PFSK-1 (cell line): ENCODE measurements at regions not wholly inside any gene's neighbourhood (a gene's known extent, or its start where the extent isn't known, plus 50 kb on each side); places are given as distances from the start of the nearest gene placed in this dataset.

Experiments
- FOXP2 ChIP-seq: optimal IDR thresholded peaks from 2 replicates; pipeline ENCODE3; 2011; ENCODE audit warnings: borderline replicate concordance, control low read depth, inconsistent platforms; ENCODE audit not compliant: insufficient read depth; ENCODE audit errors: extremely low read length, extremely low read depth
- POLR2AphosphoS5 ChIP-seq: IDR thresholded peaks from 2 replicates; pipeline ENCODE4 v1.6.1; 2012; ENCODE audit warnings: low read depth, mild to moderate bottlenecking, control low read depth, low read length, moderate library complexity
- SIN3A ChIP-seq: IDR thresholded peaks from 2 replicates; pipeline ENCODE4 v1.6.1; 2012; ENCODE audit warnings: mild to moderate bottlenecking, low read length, moderate library complexity, borderline replicate concordance; ENCODE audit not compliant: insufficient read depth
- TAF1 ChIP-seq: IDR thresholded peaks from 2 replicates; pipeline ENCODE4 v1.6.1; 2012; ENCODE audit warnings: low read length, control low read depth, borderline replicate concordance; ENCODE audit not compliant: insufficient read depth
- TF ChIP-seq, protein P1 (sequence below), 2 experiments: IDR thresholded peaks; 2 replicates each; pipeline versions ENCODE4 v1.6.1 to v1.8.0; 2011 to 2012; ENCODE audit warnings: low read depth in 2 of 2, low read length in 2 of 2, control low read depth in 1 of 2, inconsistent platforms in 1 of 2, mild to moderate bottlenecking in 1 of 2, moderate library complexity in 1 of 2; ENCODE audit not compliant: insufficient read depth in 1 of 2

DNA sequence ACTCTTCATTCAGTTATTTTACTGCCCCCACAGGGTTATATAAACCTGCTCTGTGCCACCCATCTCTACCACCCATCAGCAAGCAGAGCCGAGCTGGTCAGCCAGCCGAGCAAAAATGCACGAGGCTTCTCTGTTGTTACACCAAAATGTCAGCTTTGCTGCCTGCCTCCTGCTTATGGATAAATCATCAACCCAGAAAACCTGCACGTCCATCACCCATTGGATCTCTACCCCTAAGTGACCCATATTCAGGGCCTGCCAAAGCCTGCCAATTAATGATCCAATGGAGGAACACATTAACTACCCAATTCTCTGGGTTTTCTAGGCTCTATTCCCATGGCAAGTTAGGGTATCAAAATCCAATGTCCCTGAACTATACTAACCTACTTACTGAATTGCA lies 365.5 kb upstream of the ACVR2A start:
- no peak for TF ChIP-seq TAF1
- TF ChIP-seq FOXP2: no peak
- TF ChIP-seq POLR2AphosphoS5: no peak
- no peak for TF ChIP-seq SIN3A
- TF ChIP-seq, protein P1, sequence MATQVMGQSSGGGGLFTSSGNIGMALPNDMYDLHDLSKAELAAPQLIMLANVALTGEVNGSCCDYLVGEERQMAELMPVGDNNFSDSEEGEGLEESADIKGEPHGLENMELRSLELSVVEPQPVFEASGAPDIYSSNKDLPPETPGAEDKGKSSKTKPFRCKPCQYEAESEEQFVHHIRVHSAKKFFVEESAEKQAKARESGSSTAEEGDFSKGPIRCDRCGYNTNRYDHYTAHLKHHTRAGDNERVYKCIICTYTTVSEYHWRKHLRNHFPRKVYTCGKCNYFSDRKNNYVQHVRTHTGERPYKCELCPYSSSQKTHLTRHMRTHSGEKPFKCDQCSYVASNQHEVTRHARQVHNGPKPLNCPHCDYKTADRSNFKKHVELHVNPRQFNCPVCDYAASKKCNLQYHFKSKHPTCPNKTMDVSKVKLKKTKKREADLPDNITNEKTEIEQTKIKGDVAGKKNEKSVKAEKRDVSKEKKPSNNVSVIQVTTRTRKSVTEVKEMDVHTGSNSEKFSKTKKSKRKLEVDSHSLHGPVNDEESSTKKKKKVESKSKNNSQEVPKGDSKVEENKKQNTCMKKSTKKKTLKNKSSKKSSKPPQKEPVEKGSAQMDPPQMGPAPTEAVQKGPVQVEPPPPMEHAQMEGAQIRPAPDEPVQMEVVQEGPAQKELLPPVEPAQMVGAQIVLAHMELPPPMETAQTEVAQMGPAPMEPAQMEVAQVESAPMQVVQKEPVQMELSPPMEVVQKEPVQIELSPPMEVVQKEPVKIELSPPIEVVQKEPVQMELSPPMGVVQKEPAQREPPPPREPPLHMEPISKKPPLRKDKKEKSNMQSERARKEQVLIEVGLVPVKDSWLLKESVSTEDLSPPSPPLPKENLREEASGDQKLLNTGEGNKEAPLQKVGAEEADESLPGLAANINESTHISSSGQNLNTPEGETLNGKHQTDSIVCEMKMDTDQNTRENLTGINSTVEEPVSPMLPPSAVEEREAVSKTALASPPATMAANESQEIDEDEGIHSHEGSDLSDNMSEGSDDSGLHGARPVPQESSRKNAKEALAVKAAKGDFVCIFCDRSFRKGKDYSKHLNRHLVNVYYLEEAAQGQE (IDR thresholded peaks at IDR 0.05; ENCODE audit: insufficient read depth in 1 of 2, low read depth in 2 of 2, low read length in 2 of 2): no peak

DNA sequence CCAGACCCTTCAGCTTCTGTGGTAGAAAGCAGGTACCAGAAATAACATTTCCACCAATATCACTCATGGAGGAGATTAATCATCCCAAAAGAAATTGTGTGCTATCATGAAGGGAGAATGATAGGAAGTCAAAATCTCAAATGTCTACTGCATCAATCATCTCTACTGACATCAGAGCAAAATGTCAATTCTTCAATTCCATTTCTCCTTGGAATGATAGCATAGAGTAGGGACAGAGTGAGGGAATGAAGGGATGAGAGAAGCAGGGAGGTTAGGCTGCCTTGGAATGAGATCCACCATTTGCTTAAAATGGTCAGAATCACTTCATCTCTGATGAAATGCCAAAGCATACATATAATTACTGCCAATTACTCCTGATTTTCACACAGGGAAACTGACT lies 371.8 kb upstream of the ACVR2A start:
- TF ChIP-seq TAF1 (no peak), POLR2AphosphoS5 (no peak), FOXP2 (no peak), SIN3A (no peak)
- TF ChIP-seq, protein P1 (IDR thresholded peaks at IDR 0.05; ENCODE audit: insufficient read depth in 1 of 2, low read depth in 2 of 2, low read length in 2 of 2): no peak

DNA sequence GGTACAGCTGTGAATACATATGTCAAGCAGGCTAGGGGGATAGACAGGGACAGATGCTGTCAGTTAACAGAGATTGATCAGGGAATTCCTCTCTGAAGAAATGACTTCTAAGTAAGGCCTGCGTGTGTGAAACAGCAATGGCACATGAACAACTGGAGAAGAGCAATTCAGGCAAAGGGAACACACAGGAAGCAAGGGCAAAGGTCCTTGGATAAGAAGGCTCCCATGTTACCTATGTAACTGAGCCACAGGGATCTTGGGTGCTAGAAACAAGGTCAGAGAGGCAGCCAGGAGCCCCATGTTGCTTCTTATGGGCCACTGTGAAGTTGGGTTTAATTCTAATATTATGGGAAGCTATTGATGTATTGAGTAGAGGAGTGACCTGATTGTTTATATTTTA lies 373.7 kb upstream of the ACVR2A start:
- TF ChIP-seq TAF1: no peak
- no peak for TF ChIP-seq POLR2AphosphoS5
- TF ChIP-seq SIN3A: no peak
- TF ChIP-seq, protein P1 (IDR thresholded peaks at IDR 0.05; ENCODE audit: insufficient read depth in 1 of 2, low read depth in 2 of 2, low read length in 2 of 2): no peak
- no peak for TF ChIP-seq FOXP2

DNA sequence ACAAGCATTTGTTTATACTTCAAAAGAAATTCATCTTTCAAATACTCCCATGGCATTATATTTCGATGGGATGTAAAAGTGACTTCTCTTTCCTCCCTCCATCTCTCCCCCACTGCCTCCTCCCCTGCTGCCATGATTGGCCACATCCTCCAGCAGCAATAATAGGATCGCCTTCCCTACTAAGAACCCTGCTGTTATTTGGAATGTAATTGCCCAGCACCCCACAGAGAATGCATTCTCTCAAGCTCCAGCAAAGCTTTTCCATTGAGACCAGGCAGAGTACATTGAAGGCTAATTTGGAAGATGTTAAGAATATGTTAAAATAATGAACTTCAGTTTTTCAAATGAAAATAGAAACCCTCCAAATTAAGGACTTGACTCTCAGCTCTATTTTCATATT lies 375.4 kb upstream of the ACVR2A start:
- TF ChIP-seq TAF1 (no peak), FOXP2 (no peak), SIN3A (no peak), POLR2AphosphoS5 (no peak)
- TF ChIP-seq, protein P1 (IDR thresholded peaks at IDR 0.05; ENCODE audit: insufficient read depth in 1 of 2, low read depth in 2 of 2, low read length in 2 of 2): no peak

DNA sequence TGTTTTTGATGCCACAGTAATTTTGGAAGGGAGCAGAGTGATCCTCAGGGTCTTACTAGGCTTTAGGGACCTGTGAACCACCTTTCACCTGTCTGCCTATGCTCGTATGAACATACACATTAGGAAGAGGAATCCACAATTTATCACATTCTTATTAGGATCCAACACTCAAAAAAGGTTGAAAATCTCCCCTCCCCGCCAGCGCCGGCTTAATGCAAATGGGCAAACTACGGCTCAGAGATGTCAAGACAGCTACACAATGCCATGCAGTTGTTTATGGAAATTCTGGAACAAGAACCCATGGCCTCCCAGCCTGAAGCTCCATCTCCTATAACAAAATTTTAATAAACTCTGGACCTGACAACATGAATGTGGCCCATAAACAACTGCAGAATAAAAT lies 375.9 kb upstream of the ACVR2A start:
- TF ChIP-seq TAF1: no peak
- TF ChIP-seq SIN3A: no peak
- TF ChIP-seq, protein P1 (IDR thresholded peaks at IDR 0.05; ENCODE audit: insufficient read depth in 1 of 2, low read depth in 2 of 2, low read length in 2 of 2): no peak
- no peak for TF ChIP-seq POLR2AphosphoS5
- TF ChIP-seq FOXP2: no peak
